Stimulated activated CD8-positive, alpha-beta memory T cell treated with anti-CD3 and anti-CD28 coated beads, Interleukin-4, amount 100 ng/mL, for 48 hours (primary cell): ENCODE measurements at regions not wholly inside any gene's neighbourhood (a gene's known extent, or its start where the extent isn't known, plus 50 kb on each side); places are given as distances from the start of the nearest gene placed in this dataset.
"Not testable (repeated sequence)": the region's sequence is repeated elsewhere in the genome, so short reads cannot be mapped to it uniquely, and the experiment has no call there.

Experiments used
- DNase-seq: peaks from one replicate; pipeline ENCODE4 v3.0.0-alpha.2; 2020

DNA sequence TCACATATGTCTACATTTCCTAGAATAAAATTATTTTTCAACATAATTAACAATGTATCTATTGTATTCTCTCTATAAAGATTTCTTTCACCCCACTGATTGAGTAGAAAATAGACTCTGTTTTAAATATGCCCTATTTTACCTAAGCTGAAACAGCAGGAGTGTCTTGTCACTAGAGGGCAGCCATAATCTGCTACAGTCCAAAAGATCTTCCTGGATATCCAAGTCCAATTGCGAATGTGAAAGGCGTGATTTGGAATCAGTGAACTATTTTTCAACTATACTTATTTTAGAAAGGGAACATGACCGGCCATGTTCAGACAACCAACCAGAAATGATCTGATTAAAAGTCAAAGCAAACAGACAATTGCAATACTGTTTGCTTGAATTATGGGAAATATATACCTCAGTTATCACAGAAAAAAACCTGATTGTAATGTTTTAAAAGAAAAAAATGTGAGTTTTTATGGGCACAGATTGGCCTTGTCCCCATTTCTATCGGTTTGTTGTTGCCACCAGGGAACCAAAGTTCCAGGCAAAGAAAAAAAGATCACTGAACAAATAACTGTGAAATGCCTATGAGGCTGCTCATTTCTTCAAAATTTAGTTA lies 1211.0 kb upstream of the ADGRL4 start:
- DNase-seq: no peak

DNA sequence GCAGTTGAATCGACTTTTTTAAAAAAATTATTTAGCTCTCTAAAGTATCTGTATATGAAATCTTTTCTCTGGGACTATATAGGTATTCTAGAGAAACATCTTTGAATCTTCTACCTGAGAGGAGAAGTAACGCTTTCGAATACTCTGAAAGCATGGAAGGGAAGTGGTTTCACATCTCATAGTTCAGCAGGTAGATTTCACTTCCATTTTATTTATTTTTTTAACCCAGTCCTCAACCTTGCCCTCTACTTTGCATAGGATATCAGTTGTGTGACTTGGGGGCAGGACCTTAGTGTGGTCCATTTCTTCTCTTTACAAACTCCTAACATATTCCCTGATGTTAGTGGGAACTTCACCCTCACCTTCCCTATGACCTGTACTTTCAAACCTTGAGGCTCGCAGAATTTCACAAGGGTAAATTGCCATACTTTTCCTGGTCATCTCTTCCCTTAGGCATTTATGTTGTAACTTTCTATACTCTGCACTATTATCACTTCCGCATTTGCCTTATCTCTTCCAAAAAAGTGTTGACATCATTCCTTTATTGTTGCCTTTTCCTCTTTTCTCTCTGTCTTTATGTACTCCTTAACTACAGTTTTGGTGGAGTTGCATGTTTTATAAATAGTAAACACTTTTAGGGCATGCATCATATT lies 1208.5 kb upstream of the ADGRL4 start:
- DNase-seq: no peak

DNA sequence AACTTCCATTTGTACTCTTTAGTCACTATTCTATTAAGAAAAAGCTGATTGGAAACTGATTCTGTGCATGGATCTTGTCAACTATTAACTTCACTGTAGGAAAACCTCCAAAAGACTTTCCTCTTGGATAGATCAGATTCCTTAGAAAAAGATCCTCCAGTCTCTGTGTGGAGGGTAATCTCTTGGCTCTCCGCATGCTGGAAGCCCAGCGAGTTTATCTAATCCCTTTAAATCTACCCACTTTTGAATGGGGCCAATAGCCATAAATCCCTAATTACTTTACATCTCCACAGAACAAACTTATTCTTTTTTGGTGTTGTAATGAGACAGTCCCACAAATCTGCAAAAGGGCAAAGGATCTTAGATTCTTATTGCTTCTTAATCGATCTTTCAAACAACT lies 1206.4 kb upstream of the ADGRL4 start:
- no peak for DNase-seq

DNA sequence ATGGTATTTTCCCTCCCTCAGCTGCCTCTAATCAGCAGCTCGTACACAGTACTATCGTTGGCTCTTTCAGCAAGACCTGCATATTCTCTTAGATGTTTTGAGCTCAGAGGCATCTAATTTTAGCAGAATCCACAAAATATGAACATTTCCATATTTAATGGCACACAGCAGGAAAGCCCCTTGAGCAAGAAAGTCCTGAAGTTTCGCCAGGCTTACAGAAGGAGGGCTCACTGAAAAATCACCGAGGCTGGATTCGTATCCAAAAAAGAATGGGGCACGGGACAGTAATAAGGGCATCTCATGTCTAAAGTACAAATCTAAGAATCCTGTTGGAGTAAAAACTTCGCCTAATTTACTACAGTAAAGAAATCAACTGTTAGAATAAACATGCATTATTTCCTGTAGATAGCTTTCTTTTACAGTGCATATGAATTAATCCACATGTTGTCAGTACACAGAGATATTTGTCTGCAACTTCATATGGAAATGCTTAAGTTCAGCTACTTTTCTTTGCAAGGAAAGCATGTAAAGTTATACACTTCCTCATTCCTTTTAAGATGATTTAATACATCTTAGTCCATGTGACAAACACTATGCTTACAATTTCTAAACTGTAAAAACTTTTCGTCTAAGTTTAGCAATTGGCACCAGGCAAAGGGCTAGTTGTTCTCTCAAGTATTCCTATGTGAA lies 1205.3 kb upstream of the ADGRL4 start:
- no peak for DNase-seq

DNA sequence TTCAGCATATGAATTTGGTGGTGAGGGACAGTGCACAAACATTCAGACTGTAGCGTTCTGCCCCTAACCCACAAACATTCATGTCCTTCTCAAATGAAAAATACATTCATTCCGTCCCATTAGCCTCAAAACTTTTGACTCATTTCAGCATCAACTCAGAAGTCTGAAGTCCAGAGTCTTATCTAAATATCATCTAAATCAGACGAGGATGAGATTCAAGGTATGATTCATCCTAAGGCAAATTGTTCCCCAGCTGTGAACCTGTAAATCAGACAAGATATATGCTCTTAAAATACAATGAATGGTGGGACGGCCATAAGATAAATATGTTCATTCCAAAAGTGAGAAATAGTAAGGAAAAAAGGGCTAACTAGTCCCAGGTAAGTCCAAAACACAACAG lies 1195.6 kb upstream of the ADGRL4 start:
- no peak for DNase-seq

DNA sequence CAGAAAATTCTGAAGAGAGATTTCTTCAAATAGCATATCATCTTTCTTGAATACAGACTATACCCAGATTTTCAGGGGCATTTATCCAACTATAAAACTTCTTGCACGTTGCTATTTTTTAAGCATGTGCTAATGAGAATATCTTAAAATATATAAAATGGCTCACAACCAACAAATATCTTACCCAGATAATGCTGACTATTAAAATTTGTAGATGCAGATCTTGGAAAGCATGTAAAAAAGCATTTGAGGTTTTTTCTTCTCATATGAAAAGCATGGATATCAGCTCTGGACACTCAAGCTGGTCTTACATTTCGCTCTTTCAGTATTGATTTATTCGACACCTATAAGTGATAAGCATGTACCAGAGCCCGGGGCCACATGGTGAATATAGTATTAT lies 1187.7 kb upstream of the ADGRL4 start:
- DNase-seq: no peak

DNA sequence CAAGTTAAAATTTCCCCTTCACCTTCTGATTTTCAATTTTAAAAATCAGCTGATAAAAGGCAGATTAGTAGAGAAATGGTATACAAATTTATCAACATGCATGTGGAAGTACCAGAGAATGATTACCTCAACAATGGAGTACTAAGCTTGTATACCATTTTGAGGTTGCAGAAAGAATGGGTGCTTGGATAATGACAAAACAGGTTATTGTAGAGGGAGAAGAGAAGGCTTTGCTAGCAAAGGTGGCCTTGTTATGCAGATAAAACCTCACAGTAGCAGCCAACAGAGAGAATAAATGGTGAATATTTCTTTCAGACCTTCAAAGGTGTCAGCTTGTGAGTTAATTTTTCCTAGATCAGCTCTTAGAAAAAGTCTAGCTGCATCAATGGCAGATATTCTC lies 1174.9 kb upstream of the ADGRL4 start:
- DNase-seq: no peak

DNA sequence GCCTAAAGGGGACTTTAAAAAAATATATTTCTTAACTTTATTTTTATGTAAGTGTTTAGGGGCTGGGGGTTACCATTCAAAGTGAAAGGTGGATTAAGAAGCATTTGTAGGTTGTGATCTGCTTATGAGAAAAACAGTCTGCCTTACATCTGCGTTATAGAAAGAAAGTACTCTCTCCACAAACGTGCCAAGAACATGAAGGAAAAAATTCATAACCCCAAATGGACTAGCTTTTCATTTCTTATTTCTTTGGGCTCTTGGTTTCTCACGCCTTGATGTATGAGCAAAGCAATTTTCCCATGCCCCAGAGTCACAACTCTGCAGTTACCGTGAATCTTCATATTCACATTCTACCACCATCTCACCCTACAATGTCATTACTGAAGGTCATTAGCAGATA lies 1165.1 kb upstream of the ADGRL4 start:
- no peak for DNase-seq

DNA sequence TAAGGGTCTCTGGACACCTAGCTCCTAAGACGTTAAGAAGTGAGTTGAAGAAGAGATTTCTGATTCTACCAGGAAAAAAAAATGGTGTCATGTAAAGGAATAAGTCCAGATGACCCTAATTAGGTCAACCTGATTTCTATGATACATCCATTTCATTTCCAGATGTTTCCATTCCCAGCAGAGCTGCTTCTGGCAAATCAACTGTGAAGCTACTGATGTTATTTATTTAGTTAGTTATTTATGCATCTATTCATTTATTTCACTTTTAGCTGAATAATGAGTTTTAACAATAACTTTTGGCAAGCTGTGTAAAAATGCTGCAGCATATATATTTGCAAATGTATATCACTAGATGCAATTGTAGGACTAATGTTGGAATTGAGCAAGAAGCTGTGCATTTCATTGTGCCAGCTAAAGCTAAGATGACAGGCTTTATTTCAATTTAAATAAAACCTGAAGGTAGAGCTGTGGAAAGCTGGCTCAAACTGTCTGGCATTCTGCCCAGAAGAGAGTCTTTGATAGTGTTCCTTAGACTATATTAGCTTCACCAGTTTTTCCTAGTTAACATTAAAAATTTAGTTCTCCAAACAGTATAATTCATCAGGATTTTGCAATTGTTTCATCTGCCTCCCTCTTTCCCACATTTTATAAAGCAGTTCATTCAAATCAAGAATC lies 1164.4 kb upstream of the ADGRL4 start:
- no peak for DNase-seq

DNA sequence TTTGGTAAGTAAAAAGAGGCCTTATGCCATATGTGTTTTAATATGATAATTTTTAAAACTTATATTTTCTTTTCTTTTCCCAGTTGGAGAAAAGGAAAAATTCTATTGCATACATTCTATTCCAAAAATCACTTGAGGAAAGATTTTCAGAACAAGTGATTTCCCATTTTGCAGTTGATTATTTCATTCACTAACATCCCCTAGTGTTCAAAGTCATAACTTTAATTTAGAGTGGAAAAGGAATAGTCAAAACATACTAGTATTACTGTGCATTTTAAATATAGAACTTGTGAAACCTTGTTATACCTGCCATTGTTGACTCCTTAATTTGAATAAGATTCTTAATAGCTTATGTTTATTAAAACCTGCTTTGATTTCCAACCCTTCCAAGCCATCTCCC lies 1157.6 kb upstream of the ADGRL4 start:
- DNase-seq: no peak

DNA sequence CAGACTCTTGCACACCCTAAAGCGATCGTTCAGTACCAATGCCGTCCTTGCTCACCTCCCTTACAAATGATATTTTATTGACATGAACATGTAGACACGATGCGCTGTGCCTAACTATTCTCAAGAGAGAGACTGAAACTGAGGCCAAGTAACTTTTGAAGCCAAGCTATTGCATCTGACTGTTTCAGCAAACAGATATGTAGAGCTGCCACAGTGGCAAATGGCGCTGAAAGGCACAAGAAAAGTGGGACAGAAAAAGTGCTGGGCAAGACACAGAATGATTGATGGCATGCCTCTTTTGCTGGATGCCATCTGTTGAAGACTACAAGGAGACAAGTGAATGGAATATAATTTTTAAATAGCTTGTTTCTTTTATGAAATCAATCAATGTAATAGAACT lies 1157.2 kb upstream of the ADGRL4 start:
- DNase-seq: no peak

DNA sequence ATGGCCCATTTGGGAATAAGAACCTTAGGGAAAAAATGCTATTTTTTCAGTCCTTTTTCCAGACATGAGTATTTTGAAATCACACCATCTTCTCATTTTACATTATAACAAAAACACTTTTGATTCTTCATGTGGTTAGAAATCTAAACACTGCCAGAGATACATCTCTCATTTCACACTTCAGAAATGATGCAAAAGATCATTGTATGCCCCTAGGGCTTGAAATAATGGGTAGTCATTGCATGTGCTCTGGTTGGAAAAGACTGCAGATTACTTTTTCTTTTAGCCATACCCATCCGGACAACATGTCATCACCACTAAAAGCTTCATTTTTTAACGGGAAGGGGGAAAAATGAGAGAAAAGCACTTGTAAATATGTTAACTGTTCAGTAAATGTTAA lies 1152.2 kb upstream of the ADGRL4 start:
- DNase-seq: no peak

DNA sequence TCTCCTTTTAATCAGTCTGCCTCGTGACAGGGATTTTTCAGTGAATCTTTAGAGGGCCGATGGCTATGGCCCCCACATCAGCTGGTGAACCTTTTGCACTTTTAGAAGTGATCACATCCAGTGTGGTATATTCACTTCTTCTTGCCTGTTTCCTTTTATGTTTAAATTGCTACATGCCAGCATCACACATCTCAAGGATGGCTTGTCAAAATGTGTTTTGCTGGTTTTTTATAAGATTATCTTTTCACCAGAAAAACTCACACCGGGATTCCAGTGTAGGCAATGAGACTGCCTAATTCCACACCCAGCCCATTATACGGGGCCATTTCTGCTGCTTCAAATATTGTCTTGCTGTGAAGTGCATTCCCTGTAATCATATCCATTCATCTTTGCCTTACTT lies 1151.7 kb upstream of the ADGRL4 start:
- DNase-seq: no peak

DNA sequence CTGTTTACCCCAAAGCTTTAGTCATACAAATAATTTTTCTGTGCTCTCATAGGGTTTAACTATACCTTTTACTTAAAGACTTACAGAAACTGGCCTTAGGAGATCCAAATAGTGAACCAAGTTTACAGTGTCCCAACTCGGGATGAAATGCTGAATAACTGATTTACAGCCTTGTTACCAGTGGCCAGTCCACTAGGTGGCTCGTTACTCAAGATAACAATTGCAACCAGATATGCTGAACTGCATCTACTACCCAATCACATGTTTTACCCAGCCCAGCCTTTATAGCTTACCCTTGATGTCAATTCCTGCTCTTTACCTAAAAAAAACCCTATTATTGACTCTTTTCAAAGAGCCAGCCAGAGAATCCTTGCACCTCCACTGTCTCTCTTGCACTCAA lies 1148.8 kb upstream of the ADGRL4 start:
- no peak for DNase-seq

DNA sequence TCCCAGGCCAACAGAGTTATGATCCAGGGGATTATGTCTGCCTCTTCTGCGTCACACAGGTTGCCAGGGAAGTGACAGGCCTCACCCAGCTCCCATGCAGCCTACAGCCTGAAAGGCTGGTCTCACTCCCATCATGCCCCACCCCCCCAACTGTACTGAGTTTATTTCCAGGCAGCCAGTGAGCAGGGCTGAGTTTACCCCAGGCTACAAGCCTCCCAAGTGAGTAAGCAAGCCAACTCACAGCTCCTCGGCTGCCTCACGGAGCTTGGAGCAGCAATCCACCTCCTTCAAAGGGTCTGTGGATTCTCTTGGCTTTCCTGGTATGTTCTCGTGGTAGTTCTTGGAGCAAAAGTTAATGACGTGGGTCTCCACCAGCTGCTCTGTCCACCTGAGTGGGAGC lies 1147.6 kb upstream of the ADGRL4 start:
- DNase-seq: no peak

DNA sequence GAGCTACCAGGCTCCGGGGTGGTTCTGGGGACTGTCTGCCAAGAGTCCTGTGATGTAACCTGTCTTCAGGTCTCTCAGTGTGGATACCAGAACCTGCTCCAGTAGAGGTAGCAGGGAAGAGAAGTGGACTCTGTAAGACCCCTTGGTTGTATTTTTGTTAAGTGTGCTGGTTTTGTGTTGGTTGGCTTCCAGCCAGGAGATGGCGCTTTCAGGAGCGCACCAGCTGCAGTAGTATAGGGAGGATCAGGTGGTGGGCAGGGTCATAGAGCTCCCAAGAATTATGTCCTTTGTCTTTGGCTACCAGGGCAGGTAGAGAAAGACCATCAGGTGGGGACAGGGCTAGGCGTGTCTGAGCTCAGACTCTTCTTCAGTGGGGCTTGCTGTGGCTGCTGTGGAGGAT lies 1147.2 kb upstream of the ADGRL4 start:
- no peak for DNase-seq

DNA sequence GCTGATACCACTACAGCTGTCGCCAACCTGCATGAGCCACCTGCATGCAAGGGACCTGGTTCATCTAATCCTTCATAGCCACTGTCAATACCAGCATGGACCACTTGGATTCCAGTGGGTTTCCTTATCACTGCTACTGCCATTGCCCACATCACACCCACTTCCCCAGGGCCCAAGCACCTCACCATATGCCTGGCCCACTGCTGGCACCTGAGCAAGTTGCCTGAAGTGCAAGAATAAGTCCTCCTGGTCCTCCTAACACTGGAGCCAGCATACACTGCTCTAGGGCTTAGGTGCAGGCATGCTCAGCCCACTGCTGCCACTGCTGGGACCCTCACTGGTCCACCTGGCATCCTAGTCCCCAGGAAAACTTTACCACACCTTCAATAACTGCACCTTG lies 1136.8 kb upstream of the ADGRL4 start:
- DNase-seq: no peak

DNA sequence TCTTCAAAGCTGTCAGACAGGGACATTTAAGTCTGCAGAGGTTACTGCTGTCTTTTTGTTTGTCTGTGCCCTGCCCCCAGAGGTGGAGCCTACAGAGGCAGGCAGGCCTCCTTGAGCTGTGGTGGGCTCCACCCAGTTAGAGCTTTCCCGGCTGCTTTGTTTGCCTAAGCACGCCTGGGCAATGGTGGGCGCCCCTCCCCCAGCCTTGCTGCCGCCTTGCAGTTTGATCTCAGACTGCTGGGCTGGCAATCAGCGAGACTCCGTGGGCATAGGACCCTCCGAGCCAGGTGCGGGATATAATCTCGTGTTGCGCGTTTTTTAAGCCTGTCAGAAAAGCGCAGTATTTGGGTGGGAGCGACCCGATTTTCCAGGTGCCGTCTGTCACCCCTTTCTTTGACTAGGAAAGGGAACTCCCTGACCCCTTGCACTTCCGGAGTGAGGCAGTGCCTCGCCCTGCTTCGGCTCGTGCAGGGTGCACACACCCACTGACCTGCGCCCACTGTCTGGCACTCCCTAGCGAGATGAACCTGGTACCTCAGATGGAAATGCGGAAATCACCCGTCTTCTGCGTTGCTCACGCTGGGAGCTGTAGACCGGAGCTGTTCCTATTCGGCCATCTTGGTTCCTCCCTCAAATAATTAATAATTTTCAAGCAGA lies 1131.5 kb upstream of the ADGRL4 start:
- DNase-seq: not testable (repeated sequence)

DNA sequence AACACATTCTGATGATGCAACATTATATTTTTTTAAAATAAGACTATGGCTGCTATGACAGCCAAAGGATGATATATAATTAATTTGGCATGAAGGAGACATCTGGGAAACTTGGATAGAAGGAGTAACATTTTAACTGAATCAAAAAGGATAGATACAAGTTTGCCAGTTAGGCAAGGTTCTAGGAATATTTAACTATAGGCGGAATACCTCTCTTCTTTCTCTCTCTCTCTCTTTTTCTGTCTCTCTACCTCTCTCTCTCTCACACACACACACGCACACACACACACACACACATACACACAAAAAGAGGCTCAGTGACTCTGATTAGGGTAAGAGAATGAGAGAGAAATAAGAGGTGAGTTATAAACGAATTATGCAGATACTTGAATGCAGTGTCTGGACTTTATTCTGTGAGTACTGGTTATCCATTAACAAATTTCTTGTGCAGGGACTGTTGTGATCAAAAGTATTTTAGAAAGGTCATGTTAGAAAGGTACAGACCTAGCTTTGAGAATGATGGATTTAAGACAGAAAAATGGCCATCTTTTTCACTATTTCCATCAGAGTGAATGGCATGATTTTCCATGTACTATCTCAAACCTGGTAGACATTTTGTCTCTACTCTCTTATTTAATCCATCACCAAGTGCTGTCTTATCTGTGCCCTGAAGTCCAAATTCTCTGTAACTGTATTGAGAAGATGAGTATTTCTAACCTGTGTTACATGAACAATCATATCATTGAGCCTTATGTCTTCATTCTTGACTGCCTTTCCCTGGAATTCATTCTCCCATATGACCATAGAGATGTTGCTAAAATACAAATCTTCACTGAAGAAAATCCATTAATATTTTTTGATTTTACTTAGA lies 1106.9 kb upstream of the ADGRL4 start:
- DNase-seq: no peak

DNA sequence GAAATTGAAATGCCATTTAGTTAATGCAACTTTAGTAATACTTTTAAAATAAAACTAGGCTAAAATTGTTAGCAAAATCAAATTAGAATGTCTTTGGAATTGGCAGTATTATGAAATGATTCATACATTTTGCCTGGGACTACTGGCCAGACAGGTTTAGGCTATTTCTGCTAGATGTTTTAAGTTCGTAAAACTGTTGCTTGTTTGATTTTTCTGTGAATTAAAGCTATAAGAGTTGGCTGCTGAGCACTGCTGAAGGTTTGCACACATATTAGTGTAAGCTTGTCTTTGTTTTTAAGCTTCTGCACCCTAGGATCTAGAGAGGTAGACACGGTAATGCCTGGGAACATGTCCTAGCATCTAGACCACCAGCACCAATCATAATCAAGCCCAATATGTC lies 1094.6 kb upstream of the ADGRL4 start:
- no peak for DNase-seq

DNA sequence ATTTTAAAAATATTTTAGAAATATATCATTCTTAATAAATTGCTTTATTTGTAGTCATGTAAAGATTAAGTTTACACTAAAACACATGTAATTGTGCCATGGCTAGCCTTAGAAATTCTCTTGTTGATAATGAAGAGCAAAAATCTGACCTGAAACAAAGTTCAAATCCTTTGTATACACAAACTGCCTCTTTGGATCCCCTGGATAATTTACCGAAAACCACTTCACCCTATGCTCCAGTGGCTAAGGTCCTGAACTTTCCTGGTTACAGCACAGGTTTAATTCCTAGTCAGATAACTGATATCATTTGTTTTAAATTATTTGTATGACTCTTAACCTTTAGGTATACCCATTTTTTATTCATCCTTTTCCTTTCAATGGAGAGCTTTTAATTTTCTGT lies 1093.2 kb upstream of the ADGRL4 start:
- no peak for DNase-seq

DNA sequence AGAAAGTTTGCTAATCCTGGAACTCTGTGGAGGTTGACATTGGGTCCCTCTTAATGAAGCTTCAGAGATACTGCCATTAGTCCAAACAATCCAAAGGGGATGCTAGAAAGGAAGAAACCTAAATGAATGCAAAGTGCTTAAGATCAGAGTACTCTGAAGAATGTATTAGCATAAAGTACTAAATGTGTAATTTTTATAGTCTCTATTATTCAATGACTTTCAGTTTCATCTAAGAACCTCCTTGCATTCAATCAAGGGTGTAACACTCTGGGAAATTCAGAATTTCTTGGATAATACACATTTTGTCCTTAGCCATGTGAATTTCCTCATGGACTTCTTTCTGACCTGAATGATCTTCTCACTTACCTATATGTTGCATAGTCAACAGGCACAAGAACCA lies 1078.5 kb upstream of the ADGRL4 start:
- no peak for DNase-seq

DNA sequence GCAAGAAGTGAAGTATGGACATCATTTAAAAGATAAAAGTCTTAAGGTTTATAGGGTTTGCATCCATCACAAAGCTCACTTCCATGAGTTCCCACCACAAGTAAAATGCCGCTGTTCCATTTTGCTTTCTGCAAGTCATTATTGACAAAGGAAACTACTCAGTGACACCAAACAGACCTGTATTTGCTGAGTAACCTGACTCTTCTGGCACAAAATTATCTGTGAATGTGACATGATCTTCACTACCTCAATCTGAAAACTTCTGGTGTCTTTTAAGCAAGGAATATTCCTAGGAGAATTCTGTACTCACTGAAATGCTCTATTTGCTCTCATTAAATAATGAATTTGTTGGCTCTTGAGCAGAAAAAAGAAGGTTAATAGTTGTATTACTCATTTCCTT lies 1077.4 kb upstream of the ADGRL4 start:
- DNase-seq: no peak
